ENCODE measurements at regions not wholly inside any gene's neighbourhood (a gene's known extent, or its start where the extent isn't known, plus 50 kb on each side); places are given as distances from the start of the nearest gene placed in this dataset.

DNA sequence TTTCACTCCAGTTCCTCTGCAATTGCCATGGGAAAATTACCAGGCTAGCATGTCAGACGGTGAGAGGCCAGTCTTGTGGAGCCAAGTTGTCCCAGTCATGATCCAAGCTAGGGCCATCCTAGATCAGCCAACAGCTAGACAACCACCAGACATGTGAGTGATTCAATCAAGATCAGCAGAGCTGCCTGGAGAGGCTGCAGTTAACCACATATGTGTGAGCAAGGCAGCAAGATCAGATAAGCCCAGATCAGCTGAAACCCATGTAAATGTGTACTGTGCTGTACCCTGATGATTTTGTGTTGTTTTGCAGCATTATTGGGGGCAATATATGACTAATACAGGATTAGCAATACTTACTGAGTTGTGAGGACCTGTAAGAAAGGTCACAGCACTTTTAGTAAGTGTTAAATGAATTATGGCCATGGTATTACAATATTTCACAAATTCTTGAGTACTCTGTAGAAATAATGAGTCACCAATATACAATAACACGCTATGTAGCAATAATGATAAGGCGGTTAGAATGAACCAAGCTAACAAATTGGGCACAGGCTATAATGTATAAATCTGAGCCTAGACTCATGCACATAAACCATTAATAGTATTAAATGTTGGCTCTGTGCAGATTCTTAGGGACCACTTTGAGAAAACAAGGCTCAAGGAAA lies 91.4 kb downstream of the SUDS3 start:
- no peak for DNase-seq

DNA sequence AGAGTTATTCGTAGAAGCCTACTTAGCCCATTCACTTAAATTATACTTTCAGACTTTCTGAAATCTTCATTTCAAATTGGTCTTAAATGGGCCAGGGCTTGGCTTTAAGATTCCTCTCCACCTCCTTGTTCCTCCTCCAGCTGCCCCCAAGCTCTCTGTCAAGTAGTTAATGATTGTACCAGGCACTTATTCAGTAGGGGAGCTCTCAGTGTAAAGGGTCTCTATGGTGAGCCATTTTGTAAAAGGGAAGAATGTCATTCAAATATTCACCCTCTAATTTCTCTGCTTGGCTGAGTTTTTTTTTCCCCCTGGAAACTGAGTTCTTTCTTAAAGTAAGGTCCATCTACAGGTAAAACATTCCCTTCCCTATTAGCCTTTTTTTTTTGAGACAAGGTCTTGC lies 96.6 kb downstream of the SUDS3 start:
- no peak for DNase-seq

DNA sequence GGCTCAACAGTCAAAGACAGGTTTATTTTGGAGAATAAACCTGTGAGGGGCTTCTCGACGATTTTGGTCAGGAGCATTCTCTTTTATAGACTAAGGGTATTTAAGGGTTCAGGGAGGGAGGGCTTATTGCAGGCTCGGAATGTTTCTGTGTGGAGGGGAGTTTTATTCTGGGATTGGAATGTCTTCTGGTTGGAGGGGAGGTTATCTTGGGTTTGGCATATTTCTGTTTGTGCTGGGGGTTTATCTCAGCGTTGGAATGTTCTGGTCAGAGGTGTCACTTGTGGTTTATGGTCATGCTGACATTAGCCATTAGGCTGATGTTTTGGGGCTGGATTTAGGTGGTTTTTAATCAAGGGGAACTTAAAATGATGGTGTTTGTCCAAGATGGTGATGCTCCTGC lies 103.9 kb downstream of the SUDS3 start:
- no peak for DNase-seq

DNA sequence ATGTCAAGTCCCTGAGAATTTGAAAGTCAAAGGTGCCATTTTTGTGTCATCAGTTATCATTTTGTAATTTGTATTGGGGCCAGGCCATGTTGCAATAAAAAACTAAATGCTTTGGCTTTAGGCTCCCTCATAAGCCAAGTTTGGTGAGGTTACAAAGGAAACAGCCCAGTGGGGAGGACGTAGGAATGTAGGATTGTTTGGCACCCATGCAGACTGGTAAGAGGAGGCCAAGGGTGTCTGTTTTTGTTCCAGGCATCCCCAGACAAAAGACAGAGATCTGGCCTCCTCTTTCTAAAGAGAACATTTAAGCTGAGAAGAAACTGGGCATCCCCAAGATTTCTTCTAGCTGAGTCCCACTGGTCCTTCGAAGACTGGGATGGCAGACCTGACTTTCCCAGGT lies 111.7 kb downstream of the SUDS3 start:
- DNase-seq = no peak

DNA sequence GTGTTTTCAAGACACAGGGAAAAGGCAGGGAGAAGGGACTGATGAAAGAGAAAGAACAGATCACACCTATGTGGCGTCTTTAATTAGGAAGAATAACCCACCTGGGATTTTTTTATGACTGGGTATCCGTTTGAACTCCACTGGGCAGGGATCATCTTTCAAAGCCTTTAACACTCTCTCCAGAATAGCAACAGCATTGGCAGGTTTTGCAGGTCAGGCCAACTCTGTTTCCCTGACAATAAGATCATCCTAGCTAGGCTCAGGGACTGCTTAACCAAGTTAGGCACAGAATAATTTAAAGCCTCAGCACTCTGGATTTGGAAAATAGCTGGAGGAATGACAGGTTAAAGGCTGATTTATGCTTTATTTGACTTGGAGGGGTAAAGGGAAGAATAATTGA lies 117.6 kb downstream of the SUDS3 start:
- DNase-seq = no peak

DNA sequence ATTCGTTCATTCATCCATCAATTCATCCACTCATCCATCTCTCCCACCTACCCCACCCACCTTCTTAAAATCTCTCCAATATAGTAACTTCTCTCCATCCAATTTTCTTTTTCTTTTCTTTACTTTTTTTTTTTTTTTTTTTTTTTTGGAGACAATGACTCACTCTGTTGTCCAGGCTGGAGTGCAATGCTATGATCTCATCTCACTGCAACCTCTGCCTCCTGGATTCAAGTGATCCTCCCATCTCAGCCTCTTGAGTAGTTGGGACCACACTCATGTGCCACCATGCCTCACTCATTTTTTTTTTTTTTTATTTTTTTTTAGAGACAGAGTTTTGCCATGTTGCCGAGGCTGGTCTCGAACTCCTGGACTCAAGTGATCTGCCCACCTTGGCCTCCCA lies 118.4 kb downstream of the SUDS3 start:
- DNase-seq = no peak

DNA sequence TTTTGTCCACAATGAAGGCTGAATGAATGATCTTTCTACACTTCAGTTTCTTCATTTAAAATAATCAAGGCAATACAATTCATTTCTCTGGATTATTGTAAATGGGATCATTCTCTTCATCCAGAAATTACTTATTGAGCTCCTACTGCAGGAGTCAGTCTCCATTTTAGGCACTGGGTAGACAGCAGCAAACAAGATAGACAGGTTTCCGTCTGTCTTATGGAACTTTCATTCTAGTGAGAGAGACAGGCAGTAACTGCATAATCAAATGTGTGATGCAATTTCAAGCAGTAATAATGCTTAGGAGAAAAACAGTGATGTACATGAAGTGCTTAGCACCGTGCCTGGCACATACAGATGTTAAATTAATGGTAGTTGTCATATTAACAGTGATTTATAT lies 118.9 kb downstream of the SUDS3 start:
- no peak for DNase-seq

DNA sequence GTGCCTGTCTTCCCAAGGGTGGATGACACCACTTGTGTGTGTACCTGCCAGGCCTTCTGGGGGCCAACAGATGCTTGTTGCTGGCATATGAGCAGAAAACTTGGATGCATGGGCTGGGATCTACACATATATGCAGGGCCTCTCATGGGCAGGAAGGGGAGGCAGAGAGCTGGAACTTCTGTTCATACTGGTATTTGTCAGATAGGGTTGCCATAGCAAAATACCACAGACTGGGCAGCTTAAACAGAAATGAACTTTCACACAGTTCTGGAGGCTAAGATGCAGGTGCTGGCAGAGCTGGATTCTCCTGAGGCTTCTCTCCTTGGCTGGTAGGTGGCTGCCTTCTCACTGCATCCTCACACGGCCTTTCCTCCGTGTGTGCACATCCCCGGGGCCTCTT lies 121.8 kb downstream of the SUDS3 start:
- DNase-seq = no peak

DNA sequence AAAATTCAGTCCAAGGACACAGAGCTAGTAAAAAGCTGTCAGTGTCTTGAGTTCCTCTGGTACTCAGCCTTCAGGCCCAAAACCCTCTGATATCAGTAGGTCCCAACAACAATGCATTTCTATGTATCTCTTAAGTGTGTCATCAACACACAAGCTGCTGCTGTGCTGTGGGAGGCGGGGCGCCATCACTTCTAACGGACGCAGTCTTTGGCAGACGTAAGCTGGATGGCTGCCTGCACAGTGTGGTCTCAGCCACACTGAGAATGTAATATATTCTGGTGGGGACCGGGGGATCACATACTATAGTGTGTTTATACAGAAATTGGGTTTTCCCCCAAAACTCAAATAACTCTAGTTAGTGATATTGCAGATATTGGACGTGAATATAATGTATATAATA lies 123.9 kb downstream of the SUDS3 start:
- no peak for DNase-seq

DNA sequence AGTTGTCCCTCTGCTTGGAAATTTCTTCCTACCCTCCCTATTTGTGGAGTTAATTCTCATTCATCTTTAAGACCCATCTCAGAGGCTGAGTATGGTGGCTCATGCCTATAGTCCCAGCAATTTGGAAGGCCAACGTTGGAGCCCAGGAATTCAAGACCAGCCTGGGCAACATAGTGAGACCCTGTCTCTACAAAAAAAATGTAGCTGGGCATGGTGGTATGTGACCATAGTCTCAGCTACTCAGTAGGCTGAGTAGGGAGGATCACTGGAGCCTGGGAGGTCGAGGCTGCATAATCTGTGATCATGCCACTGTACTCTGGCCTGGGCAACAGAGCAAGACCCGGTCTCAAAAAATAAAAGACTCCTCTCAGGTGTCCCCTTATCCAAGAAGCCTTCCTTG lies 125.1 kb downstream of the SUDS3 start:
- DNase-seq = no peak

DNA sequence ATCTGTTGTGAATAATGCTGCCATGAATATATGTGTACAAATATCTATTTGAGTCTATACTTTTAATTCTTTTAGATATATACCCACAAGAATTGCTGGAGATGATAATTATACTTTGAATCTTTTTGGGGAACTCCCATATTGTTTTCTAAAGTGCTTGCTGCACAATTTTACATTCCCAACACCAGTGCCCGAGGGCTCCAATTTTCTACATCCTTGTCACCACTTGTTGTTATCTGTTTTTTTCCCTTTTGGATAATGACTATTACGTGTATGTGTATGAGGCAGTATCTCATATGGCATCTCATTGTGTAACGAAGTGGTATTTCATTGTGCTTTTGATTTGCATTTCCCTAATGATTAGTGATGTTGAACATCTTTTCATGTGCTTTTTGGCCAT lies 127.1 kb downstream of the SUDS3 start:
- DNase-seq = no peak

DNA sequence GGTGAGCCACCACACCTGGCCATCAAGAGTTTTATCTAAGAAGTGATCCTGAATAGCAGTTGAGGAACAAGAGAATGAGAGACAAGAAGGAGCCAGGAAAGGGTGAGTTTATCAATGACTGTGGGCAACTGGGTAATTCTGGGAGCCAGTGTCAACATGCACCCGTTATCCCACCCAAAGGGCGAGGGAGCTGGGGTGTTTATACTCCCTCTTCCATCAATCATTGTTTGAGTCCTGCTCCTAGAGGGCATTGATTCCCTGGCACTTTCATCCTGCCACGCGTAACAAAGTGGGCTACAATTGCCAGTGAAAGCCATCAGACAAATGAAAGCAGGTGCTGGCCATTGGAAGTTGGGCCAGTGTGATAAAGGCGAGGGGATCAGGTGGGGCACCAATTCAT lies 136.3 kb downstream of the SUDS3 start:
- DNase-seq = no peak

DNA sequence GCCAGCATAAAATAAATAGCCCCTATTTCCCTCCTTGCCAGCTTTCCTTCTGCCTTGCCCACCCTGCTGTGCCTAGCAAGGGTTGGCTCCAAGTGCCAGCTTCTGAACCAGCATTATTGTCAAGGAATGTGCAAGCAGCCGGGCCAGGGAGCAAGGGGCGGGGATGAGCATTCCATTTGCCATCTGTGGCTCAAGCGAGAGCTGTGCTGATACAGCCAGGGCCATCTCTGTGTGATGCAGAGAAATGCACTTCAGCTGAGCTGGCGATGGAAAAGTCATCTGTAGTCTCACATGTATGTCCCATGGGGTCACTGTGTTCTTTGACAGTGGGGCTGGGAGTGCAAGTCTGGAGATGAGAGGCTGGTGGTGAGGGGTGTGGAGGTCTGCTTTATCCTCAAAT lies 137.3 kb downstream of the SUDS3 start:
- no peak for DNase-seq

DNA sequence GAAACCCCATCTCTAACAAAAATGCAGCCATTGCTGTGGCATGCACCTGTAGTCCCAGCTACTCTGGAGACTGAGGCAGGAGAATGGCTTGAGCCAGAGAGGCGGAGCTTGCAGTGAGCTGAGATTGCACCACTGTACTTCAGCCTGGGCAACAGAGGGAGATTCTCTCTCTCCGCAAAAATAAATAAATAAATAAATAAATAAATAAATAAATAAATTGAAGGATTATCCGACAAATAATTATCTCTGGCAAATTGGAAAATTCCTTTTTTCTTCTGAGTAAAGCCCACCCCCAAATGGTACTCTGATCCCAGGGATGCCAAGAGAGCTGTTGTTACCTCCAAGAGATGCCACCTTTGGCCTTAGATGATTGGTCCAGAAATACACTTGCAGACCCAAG lies 137.9 kb downstream of the SUDS3 start:
- no peak for DNase-seq

DNA sequence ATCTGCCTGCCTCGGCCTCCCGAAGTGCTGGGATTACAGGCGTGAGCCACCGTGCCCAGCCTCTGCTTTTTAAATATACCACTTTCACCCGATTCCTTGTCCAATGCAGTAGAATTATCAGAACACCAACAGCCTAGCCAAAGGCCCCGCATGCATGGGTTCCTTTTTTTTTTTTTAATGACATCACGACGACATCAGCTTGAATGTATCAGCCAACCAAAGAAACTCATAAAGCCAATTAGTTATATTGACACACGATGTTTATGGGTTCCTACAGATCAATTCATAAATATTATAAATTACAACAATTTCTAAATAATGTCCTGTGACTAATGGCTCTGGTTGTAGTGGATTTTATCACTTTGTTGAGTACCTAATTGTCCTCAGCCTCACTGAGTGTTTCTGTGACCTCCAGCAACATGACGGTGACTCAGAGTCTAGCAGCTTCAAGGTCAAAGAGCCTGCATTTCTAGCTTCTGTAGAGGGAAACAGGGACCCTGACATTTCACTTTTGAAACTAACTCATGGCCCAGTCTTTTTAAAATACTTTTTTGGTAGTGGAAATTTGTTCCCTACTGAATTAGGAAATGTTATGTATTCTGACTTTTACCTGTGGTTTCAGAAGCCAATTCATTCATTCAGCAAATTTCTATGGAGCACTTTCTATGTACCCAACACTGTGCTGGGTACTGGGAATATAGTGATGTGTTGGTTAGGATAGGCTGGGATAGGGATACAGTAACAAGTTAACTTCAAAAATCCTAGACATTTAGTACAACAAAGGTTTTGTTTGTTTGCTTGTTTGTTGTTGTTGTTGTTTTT lies 144.1 kb downstream of the SUDS3 start:
- DNase-seq = no peak

DNA sequence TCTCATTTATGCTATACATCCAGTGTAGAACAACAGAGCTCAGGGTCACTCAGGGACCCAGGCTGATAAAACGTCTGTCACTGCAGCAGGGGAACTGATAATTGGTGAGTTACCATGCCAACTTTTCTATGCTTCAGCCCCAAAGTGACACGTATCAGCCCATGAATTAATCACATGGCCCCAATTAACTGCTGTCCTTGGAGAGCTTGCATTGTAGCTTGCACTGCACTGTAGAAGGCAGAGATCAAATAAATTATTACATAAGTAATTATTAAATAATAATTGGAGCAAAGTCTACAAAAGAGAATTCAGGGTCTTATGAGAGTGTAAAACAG lies 144.6 kb downstream of the SUDS3 start:
- DNase-seq = no peak

DNA sequence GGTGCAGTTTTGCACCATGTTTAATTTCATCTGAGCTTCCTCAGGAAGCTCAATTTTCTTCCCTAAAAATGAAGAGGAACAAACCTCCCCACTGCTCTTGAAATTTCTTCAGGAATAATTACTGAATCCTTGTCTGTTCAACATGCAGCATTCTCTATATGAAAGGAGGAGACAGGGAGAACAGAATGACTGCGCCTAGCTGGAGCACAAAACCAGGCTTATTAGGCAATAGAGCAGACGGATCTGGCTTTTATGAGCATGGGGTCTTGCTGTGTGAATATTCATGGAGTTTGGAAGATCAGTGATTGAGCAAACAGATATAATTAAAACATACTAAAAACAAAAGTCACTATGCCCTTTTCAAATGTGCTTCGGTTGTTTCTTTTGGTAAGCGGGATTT lies 148.1 kb downstream of the SUDS3 start:
- no peak for DNase-seq

DNA sequence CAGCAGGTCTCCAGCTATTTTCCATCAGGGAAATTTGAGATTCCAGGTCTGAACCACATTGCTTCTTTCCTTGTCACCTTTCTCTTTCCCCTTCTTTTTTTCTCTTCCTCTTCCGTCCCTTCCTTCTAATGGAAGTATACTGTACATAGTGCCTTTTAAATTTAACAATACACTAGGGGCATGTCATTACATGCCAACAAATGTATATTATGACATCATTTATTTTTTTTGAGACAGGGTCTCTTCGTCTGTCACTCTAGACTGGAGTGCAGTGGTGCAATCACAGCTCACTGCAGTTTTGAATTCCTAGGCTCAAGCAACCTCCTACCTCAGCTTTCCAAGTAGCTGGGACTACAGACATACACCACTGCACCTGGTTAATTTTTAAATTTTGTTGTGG lies 148.9 kb downstream of the SUDS3 start:
- no peak for DNase-seq

DNA sequence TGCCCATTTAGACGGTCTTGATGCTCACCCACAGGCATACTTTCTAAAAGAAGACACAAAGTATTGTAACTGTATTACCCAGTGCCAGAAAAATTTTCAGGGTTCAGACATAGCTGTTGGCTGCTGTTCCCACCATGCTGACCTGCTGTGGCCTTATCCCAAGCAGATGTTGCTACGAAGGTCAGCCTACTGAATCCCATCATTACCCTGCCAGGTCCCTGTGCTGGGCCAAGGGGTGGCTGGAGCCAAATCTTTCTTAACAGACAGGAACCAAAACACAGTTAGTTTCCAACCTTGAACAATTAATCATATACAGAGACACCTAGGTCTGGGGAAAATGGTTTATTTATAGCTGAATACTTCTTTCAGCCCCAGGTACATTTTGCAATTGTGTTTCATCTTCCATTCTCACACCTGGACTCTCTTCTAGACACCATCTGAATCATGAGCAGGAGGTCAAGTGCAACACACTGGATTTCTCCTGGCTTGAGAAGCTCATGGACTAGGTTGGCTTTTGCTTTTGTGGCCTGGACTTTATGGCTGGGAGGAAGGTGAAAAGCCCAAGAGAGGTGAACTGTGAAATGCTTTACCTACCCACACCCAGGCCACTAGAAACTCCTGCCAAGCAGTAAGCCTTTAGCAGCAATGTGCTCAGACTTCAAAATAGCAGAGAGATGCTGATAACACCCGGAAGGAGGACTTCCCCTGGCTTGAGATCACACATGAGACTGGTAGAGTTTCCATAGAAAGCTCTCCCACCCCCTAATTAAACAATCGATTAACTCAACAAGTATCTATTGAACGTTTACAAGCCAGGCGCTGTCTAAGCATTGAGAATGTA lies 150.1 kb downstream of the SUDS3 start:
- DNase-seq = no peak

DNA sequence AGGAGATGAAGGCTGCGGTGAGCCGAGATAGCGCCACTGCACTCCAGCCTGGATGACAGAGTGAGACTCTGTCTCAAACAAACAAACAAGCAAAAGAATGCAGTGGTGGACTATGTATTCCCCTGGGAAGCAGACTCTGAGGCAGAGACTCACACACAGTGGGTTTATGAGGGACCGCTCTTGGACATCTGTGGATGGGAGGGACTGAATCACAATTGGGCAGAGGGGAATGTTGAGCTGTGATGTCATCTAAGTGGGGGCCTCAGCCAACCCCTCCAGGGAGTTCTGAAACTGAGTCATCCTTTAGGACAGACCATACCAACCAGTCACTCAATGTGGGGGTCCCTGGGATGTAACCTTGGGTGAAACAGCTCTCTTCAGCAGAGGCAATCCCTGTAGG lies 151.0 kb downstream of the SUDS3 start:
- no peak for DNase-seq

DNA sequence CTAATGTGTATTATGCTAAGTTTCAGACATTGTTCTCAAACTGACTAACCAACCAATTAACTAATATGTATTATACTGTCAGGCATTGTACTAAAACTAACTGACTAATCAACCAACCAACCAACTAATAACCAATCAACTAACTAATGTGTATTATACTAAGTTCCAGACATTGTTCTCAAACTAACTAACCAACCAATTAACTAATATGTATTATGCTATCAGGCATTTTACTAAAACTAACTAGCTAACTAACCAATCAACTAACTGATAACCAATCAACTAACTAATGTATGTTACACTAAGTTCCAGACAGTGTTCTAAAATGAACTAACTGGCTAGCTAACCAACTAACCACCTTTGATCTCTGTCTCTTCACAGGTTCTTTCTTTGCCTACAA lies 152.3 kb downstream of the SUDS3 start:
- no peak for DNase-seq

DNA sequence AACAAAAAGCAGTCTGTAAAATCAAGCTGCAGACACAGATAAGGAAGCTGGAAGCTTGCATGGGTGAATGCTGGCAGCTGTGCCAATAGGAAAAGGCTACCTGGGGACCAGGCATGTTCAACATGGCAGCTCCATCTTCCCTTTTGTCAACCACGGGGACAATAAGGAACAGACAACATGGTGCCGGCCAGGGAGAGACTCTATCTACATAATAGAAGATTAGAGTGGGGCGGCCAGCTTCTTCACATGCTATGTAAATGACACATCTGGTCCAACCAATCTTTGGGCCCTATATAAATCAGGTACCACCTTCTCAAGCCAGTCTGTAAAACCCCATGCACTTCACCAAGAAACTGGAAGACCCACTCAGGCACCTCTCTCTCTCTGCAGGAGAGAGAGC lies 157.6 kb downstream of the SUDS3 start:
- no peak for DNase-seq

DNA sequence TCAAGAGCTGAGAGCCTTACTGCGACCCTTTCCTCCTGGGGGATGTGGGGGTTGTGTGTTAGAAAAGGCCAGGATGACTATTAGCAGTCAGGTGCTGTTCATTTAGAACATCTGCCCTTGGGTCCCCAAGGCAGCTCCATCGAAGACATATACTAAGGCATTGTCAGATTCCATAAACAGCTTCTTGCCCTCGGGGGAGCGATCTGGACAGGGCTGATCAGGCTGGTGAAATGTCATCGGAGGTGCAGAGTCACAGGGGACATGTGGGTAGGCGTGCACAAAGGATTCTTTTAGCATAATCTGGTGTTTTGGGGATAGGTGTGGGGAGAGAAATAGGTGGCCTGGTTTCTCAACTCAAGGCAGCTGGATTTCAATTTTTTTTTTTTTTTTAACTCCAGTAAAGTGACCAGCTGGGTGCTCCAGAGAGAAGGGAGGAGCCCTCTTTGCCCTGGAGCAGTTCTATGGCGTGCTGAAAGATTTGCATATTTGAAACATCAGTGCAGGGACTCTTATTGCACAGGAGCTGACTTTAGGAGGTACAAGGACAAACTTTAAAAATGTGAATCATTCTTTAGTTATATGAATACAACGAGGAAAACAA lies 160.1 kb downstream of the SUDS3 start:
- DNase-seq = no peak
